Endothelial cell of umbilical vein (primary cell): ENCODE measurements at regions not wholly inside any gene's neighbourhood (a gene's known extent, or its start where the extent isn't known, plus 50 kb on each side); places are given as distances from the start of the nearest gene placed in this dataset.

Experiments used
- BruUV-seq: library from RNA; stranded (reverse); fragments of 400-500 nt; replicated peaks from 2 replicates; lab custom pipeline; 2021; lab: Mats Ljungman, UMichigan
- CTCF ChIA-PET: fragments of 300-600, 350-600 bp; sonication (Branson Sonifier 250); formaldehyde crosslinking; loops from one replicate; lab custom pipeline; 2021; ENCODE audit warnings: antibody characterized with exemption, inconsistent platforms; lab: Charles Lee
- POLR2A ChIA-PET: fragments of 300-600, 350-600 bp; sonication (Branson Sonifier 250); formaldehyde crosslinking; loops from one replicate; lab custom pipeline; 2021; ENCODE audit warnings: antibody characterized with exemption, inconsistent platforms; lab: Charles Lee
- DNase-seq: peaks from one replicate; pipeline ENCODE4 v3.0.0-alpha.2; 2011; ENCODE audit warnings: low read depth, low spot score
- FAIRE-seq: peaks from 2 replicates; lab custom pipeline; 2011; peaks lifted over from hg19 to GRCh38; lab: Jason Lieb, UNC
- H2AFZ ChIP-seq: 2 replicates; pipeline ENCODE4 v1.6.0; 2012; ENCODE audit warnings: low read depth, low read length, control low read depth, inconsistent platforms
- H3K27ac ChIP-seq: 2 replicates; pipeline ENCODE4 v1.5.1; 2011; ENCODE audit warnings: low read depth, mild to moderate bottlenecking, control low read depth, low read length, moderate library complexity; ENCODE audit not compliant: insufficient read depth
- H3K27me3 ChIP-seq, 2 experiments: 2 replicates each; pipeline versions ENCODE4 v1.6.0 to v1.6.1; 2011; ENCODE audit warnings: low read length in 2 of 2, mixed read lengths in 1 of 2; ENCODE audit not compliant: control insufficient read depth in 2 of 2, insufficient read depth in 2 of 2
- H3K36me3 ChIP-seq, 2 experiments: 2 replicates in 1 of 2; 3 replicates in 1 of 2; pipeline ENCODE4 v1.5.1; 2011; ENCODE audit warnings: low read length in 2 of 2, mild to moderate bottlenecking in 1 of 2, moderate library complexity in 1 of 2; ENCODE audit not compliant: control insufficient read depth in 2 of 2, insufficient read depth in 2 of 2; ENCODE audit errors: extremely low read depth in 1 of 2
- H3K4me1 ChIP-seq: 3 replicates; pipeline ENCODE4 v1.5.1; 2011; ENCODE audit warnings: mild to moderate bottlenecking, low read length; ENCODE audit not compliant: control insufficient read depth, insufficient read depth; ENCODE audit errors: extremely low read depth
- H3K4me2 ChIP-seq: 2 replicates; pipeline ENCODE4 v1.6.1; 2011; ENCODE audit warnings: low read length, control low read depth, mixed read lengths; ENCODE audit not compliant: insufficient read depth
- H3K4me3 ChIP-seq, 3 experiments: fragments of 200-600 bp in 1 of 3; sonication (generic), shearing (Covaris generic) in 1 of 3; replicated peaks in 1 of 3; 2 replicates each; pipeline ENCODE4 v1.5.1; 2011 to 2016; ENCODE audit warnings: control low read depth in 3 of 3, low read length in 3 of 3, mild to moderate bottlenecking in 2 of 3, inconsistent platforms in 1 of 3, low read depth in 1 of 3, moderate library complexity in 1 of 3; ENCODE audit not compliant: insufficient read depth in 1 of 3
- H3K79me2 ChIP-seq: 2 replicates; pipeline ENCODE4 v1.6.0; 2012; ENCODE audit warnings: low read length, inconsistent platforms; ENCODE audit not compliant: control insufficient read depth, insufficient read depth
- H3K9ac ChIP-seq: replicated peaks from 2 replicates; pipeline ENCODE3; 2011; ENCODE audit warnings: low read length, control low read depth; ENCODE audit not compliant: insufficient read depth; ENCODE audit errors: extremely low read depth
- H3K9me1 ChIP-seq: replicated peaks from 3 replicates; pipeline ENCODE4 v1.6.0; 2011; ENCODE audit warnings: mild to moderate bottlenecking, low read length; ENCODE audit not compliant: control insufficient read depth, insufficient read depth; ENCODE audit errors: extremely low read depth
- H3K9me3 ChIP-seq: replicated peaks from 2 replicates; pipeline ENCODE4 v1.5.1; 2012; ENCODE audit warnings: low read length, inconsistent platforms; ENCODE audit not compliant: control insufficient read depth, insufficient read depth
- H4K20me1 ChIP-seq: replicated peaks from 2 replicates; pipeline ENCODE3; 2011; ENCODE audit warnings: mild to moderate bottlenecking, low read length; ENCODE audit not compliant: control insufficient read depth, insufficient read depth; ENCODE audit errors: extremely low read depth
- EZH2 ChIP-seq: IDR thresholded peaks from 2 replicates; pipeline ENCODE4 v1.6.1; 2012; ENCODE audit warnings: borderline replicate concordance, low read depth, mild to moderate bottlenecking, moderate library complexity, low read length, inconsistent platforms; ENCODE audit not compliant: severe bottlenecking
- FOS ChIP-seq: IDR thresholded peaks from 2 replicates; pipeline ENCODE4 v1.6.1; 2011; ENCODE audit warnings: mild to moderate bottlenecking, low read length, moderate library complexity, borderline replicate concordance; ENCODE audit not compliant: insufficient read depth
- GATA2 ChIP-seq: IDR thresholded peaks from 2 replicates; pipeline ENCODE4 v1.7.0; 2011; ENCODE audit warnings: low read depth, mild to moderate bottlenecking, moderate library complexity, mixed read lengths, low read length; ENCODE audit not compliant: insufficient read length, insufficient read depth
- JUN ChIP-seq: IDR thresholded peaks from 2 replicates; pipeline ENCODE4 v1.6.1; 2011; ENCODE audit warnings: borderline replicate concordance, low read depth; ENCODE audit not compliant: insufficient read length, insufficient read depth
- MYC ChIP-seq: IDR thresholded peaks from one replicate; pipeline ENCODE4 v1.6.1; 2011; ENCODE audit warnings: mild to moderate bottlenecking, low read depth, low read length
- POLR2A ChIP-seq: IDR thresholded peaks from 2 replicates; pipeline ENCODE4 v1.6.1; 2012; ENCODE audit warnings: low read depth, mild to moderate bottlenecking, control low read depth, low read length
- POLR2AphosphoS5 ChIP-seq: IDR thresholded peaks from 2 replicates; pipeline ENCODE4 v1.6.1; 2012; ENCODE audit warnings: low read depth, mild to moderate bottlenecking, control low read depth, low read length, moderate library complexity; ENCODE audit not compliant: insufficient read depth
- dilution Hi-C: fragments of 300-500 bp; cut with MboI; formaldehyde crosslinking; loops from one replicate; pipeline ENCODE4 v1.15.0; 2019; ENCODE audit warnings: low sequenced_read_pairs; ENCODE audit not compliant: extremely low pct_ligation_motif_present
- intact Hi-C: fragments of 100-400 bp; cut with micrococcal nuclease; formaldehyde crosslinking; loops from one replicate; pipeline ENCODE4 v1.10.0; 2022
- TF ChIP-seq, protein P1 (sequence below), 2 donors: IDR thresholded peaks; 1 replicate in 1 of 2; 2 replicates in 1 of 2; pipeline ENCODE4 v1.5.1; 2011; ENCODE audit warnings: low read length in 2 of 2, mild to moderate bottlenecking in 2 of 2, moderate library complexity in 2 of 2, control low read depth in 1 of 2, inconsistent platforms in 1 of 2, low read depth in 1 of 2; ENCODE audit not compliant: insufficient read depth in 1 of 2; ENCODE audit errors: extremely low read depth in 1 of 2
- TF ChIP-seq, protein P2 (sequence below): IDR thresholded peaks from 2 replicates; pipeline ENCODE4 v1.6.1; 2011; ENCODE audit not compliant: insufficient read depth, insufficient read length

DNA sequence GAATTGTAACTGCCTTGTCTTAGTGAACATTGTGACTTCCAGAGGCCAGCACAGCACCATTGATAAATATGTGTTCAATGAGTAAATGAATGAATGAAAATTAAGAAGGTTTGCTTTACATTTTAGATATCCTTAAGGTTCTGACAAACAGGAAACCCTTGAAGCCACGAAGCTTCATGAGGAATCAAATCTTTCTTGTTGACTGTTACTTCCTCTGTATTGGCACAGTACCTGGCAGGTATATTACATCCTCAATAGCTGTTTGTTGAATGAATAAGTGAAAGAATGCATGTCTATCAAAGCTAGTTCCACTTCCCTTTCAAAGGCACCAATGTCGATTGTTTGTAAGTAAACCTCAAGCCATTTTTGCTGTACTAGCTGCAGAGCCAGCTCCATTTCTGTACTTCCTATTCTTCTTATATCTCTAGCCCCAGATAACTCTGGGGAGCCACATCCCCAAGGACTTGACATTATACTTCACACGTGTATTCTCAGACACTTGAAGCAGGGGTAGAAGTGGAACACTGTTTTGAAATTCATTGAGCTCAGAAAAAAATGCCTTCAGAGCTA lies 140.3 kb upstream of the RAG2 start:
- H3K9me1 ChIP-seq = no peaks in the 10 kb centered on the region
- H3K27me3 ChIP-seq = peaks cover 0 to 1% of the 10 kb centered on the region in 2 experiments
- H4K20me1 ChIP-seq = no peaks in the 10 kb centered on the region
- no TSS peak for BruUV-seq
- no peaks in the 10 kb centered on the region for H3K9me3 ChIP-seq
- TF ChIP-seq POLR2AphosphoS5 (no peak), GATA2 (no peak), FOS (no peak)
- TF ChIP-seq, protein P1, sequence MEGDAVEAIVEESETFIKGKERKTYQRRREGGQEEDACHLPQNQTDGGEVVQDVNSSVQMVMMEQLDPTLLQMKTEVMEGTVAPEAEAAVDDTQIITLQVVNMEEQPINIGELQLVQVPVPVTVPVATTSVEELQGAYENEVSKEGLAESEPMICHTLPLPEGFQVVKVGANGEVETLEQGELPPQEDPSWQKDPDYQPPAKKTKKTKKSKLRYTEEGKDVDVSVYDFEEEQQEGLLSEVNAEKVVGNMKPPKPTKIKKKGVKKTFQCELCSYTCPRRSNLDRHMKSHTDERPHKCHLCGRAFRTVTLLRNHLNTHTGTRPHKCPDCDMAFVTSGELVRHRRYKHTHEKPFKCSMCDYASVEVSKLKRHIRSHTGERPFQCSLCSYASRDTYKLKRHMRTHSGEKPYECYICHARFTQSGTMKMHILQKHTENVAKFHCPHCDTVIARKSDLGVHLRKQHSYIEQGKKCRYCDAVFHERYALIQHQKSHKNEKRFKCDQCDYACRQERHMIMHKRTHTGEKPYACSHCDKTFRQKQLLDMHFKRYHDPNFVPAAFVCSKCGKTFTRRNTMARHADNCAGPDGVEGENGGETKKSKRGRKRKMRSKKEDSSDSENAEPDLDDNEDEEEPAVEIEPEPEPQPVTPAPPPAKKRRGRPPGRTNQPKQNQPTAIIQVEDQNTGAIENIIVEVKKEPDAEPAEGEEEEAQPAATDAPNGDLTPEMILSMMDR (IDR thresholded peaks at IDR 0.05; ENCODE audit: extremely low read depth in 1 of 2, insufficient read depth in 1 of 2, low read depth in 1 of 2, low read length in 2 of 2) = no peak
- CTCF ChIA-PET = interaction anchor here (2.0 to 6.8 kb wide), 3 partner anchors 9 to 174 kb away, joined by 9 to 44 read pairs (median 36); no protein-coding TSS in a partner anchor
- no peak overlapping the region for H3K4me2 ChIP-seq
- no peak overlapping the region for H2AFZ ChIP-seq
- intact Hi-C loops (no loop called here), dilution Hi-C loops (no loop called here)
- FAIRE-seq (no peak), DNase-seq (no peak)
- H3K79me2 ChIP-seq = no peaks in the 10 kb centered on the region
- H3K27ac ChIP-seq = no peak overlapping the region
- no peak overlapping the region for H3K9ac ChIP-seq
- no peaks in the 10 kb centered on the region for H3K36me3 ChIP-seq
- no peak overlapping the region for H3K4me3 ChIP-seq
- POLR2A ChIA-PET = no interaction called here
- no peaks in the 10 kb centered on the region for H3K4me1 ChIP-seq

DNA sequence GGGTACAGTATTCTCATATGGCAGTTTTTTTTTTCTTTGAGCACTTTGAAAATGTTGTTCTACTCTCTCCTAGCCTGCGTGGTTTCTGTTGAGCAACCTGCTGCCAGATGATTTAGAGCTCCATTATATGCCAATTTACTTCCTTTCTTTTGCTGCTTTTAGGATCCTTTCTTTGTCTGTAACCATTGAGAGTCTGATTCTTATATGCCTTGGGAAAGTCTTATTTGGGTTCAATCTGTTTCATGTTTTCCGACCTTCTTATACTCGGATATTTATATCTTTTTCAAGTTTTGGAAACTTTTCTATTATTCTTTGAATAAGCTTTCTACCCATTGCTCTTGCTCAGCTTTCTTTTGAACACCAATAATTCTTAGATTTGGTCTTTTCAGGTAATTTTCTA lies 138.1 kb upstream of the RAG2 start:
- Histone ChIP-seq H3K27me3 (no peaks in the 10 kb centered on the region), H3K9me3 (no peaks in the 10 kb centered on the region), H4K20me1 (no peaks in the 10 kb centered on the region), H3K4me1 (no peaks in the 10 kb centered on the region), H3K4me2 (no peak overlapping the region), H3K27ac (no peak overlapping the region), H3K9ac (no peak overlapping the region), H3K4me3 (no peak overlapping the region), H2AFZ (no peak overlapping the region), H3K36me3 (no peaks in the 10 kb centered on the region), H3K79me2 (no peaks in the 10 kb centered on the region), H3K9me1 (no peaks in the 10 kb centered on the region)
- dilution Hi-C loops = no loop called here
- BruUV-seq = no TSS peak
- POLR2A ChIA-PET = no interaction called here
- CTCF ChIA-PET = interaction anchor here (1.0 to 6.8 kb wide), 3 partner anchors 11 to 172 kb away, joined by 3 to 44 read pairs (median 36); no protein-coding TSS in a partner anchor
- DNase-seq (no peak), FAIRE-seq (no peak)
- intact Hi-C loops = no loop called here
- TF ChIP-seq GATA2 (no peak), EZH2 (no peak), POLR2AphosphoS5 (no peak), POLR2A (no peak), MYC (no peak), JUN (no peak), FOS (no peak)
- TF ChIP-seq, protein P1 (IDR thresholded peaks at IDR 0.05; ENCODE audit: extremely low read depth in 1 of 2, insufficient read depth in 1 of 2, low read depth in 1 of 2, low read length in 2 of 2) = no peak
- TF ChIP-seq, protein P2, sequence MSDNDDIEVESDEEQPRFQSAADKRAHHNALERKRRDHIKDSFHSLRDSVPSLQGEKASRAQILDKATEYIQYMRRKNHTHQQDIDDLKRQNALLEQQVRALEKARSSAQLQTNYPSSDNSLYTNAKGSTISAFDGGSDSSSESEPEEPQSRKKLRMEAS = no peak
